A673 (cell line): ENCODE measurements at regions not wholly inside any gene's neighbourhood (a gene's known extent, or its start where the extent isn't known, plus 50 kb on each side); places are given as distances from the start of the nearest gene placed in this dataset.

Experiments
- CTCF ChIP-seq: fragments of 300-800, 200-600 bp; sonication (generic); conservative IDR thresholded peaks from 2 replicates; pipeline ENCODE4 v1.5.1; 2017; ENCODE audit warnings: low read depth, mild to moderate bottlenecking, antibody characterized with exemption, low read length, moderate library complexity, mixed read lengths
- EZH2 ChIP-seq: fragments of 200-600 bp; sonication (generic); IDR thresholded peaks from 2 replicates; pipeline ENCODE4 v1.6.1; 2017; ENCODE audit warnings: borderline replicate concordance, low read depth, mild to moderate bottlenecking, mixed read lengths, antibody characterized with exemption, low read length; ENCODE audit not compliant: poor library complexity, severe bottlenecking

- no peak for TF ChIP-seq EZH2
- no peak for TF ChIP-seq CTCF
Observed at GRCh38 chr11:34564807-34565241, 51.2 kb upstream of the ELF5 start.
